GM12865 (cell line): ENCODE measurements at regions not wholly inside any gene's neighbourhood (a gene's known extent, or its start where the extent isn't known, plus 50 kb on each side); places are given as distances from the start of the nearest gene placed in this dataset.

Experiments used
- DNase-seq: peaks from one replicate; pipeline ENCODE4 v3.0.0; 2010; ENCODE audit warnings: low read depth
- H3K4me3 ChIP-seq: 2 replicates; pipeline ENCODE4 v1.5.1; 2011; ENCODE audit warnings: mild to moderate bottlenecking, low read depth, low read length, control low read depth
- TF ChIP-seq, protein P1 (sequence below): IDR thresholded peaks from 2 replicates; pipeline ENCODE4 v1.5.1; 2011; ENCODE audit warnings: low read length, control low read depth, low read depth, inconsistent platforms; ENCODE audit not compliant: insufficient read depth; ENCODE audit errors: missing control alignments

DNA sequence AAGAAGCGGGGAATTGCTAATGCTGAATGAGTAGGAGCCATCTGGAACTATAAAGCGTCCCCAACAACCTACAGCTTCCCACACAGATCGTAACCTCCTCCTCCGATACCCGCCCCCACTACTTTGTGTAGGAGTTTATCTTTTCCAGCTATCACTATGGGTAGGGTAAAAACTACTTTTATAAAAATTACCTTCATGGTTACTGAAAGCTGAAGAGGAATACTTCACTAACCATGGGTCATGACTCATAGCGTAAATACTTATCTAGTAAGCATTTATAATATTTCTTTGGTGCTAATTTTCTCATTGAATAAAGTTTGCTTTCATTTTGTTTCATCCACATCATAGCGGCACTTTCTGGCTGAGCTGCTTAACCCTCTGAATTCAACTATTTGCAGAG lies 79.4 kb upstream of the TNIP3 start:
- TF ChIP-seq, protein P1, sequence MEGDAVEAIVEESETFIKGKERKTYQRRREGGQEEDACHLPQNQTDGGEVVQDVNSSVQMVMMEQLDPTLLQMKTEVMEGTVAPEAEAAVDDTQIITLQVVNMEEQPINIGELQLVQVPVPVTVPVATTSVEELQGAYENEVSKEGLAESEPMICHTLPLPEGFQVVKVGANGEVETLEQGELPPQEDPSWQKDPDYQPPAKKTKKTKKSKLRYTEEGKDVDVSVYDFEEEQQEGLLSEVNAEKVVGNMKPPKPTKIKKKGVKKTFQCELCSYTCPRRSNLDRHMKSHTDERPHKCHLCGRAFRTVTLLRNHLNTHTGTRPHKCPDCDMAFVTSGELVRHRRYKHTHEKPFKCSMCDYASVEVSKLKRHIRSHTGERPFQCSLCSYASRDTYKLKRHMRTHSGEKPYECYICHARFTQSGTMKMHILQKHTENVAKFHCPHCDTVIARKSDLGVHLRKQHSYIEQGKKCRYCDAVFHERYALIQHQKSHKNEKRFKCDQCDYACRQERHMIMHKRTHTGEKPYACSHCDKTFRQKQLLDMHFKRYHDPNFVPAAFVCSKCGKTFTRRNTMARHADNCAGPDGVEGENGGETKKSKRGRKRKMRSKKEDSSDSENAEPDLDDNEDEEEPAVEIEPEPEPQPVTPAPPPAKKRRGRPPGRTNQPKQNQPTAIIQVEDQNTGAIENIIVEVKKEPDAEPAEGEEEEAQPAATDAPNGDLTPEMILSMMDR: no peak
- no peak for DNase-seq
- H3K4me3 ChIP-seq: no peak overlapping the region

DNA sequence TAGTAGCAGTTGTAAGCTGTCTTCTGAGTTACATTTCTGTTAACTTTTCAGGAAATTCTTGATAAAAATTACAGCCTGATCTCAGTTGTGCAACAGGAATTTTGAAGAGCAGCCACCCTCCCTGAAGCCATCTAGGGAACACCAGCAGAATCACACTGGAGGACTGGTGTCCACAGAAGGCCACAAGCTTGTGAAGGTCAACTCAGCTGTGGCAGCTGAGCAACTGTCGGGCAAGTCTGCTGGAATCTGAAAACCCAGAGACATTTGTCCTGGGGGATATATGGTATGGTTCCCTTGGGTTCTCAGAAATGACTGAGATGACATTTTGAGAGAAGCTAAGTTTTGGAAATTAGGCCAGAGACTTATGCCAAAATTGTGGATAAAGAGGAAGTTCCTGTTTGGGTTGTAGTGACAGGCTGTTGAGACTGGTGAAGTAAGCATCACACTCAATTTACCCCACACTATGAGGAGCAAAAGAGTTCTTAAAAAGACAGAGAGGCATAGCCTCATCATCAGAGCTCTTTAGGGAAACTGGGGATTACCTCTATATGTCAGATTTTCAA lies 78.1 kb upstream of the TNIP3 start:
- TF ChIP-seq, protein P1: no peak
- no peak overlapping the region for H3K4me3 ChIP-seq
- no peak for DNase-seq

DNA sequence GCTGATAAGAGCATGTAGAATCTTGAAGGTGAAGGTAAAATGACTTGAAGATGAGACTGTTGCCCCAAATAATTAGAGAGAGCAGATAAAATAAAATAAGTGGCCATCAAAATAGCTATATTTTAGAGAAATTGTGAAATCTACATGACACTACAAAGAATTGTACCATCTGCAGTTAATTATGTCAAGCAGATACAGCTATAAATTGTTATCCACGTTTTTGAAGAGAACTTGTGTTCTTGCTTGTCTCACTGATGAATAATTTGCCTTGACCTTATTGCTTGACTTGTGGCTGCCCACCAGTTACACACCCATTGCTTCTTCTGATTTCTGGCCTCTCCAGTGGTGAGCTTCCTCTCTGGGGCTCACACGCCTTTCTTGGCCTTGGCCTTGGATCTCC lies 75.8 kb upstream of the TNIP3 start:
- H3K4me3 ChIP-seq: no peak overlapping the region
- DNase-seq: no peak
- TF ChIP-seq, protein P1: no peak

DNA sequence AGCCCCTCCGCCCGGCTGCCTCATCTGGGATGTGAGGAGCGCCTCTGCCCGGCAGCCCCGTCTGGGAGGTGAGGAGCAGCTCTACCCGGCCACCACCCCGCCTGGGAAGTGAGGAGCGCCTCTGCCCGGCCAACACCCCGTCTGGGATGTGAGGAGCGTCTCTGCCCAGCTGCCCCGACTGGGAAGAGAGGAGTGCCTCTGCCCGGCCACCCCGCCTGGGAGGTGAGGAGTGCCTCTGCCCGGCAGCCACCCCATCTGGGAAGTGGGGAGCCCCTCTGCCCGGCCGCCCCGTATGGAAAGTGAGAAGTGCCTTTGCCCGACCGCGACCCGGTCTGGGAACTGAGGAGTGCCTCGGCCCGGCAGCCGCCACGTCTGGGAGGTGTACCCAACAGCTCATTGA lies 74.3 kb upstream of the TNIP3 start:
- H3K4me3 ChIP-seq: no peak overlapping the region
- no peak for DNase-seq
- TF ChIP-seq, protein P1: no peak

DNA sequence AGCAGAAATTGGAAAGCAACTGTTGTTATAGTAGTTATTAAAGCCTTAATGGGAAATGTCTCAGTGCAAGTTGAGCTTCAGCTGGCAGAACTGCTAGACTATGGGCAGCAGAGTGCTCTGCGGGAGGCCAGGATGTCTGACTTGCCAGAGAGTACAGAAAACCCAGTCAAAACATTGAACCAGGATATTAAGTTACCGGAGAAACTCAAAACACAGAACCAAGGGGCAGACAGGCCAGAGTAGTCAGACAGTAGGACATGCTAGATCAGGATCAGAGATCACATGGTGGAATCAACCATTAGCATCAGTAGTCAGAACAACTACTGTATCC lies 72.9 kb upstream of the TNIP3 start:
- no peak for DNase-seq
- H3K4me3 ChIP-seq: no peak overlapping the region
- TF ChIP-seq, protein P1: no peak

DNA sequence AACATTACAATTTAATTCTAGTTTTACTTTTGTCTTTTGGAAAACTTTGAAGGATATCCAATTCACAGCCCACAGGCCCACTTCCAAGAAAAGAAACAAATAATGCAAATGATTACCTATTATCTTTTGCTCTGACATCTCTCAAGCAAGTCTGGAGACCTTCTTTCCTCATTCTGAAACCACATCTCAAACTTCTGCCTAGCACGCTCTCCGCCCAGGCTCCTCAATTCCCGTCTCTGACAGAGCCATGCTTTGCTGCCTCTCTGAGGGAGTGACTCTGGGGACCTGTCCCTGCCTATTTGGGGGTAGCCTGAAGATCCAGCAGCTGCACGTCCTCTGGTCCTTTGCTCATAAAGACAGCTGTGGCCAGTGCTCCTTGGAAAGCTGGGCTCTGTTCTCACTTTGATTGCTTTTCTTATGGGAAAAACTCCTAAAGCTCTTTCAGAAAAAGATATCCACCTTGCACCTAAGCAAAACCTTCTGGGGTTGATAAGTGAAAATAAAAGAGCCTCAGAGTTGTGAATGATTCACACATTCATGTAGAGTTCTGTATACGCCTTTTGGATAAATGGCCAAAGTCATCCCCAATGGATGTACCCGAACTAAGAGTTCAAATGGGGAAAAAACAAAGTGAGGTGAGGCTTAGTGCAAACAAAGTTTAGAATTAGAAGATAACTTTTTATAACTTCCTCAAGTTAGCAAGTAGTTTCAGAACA lies 72.4 kb upstream of the TNIP3 start:
- H3K4me3 ChIP-seq: no peak overlapping the region
- TF ChIP-seq, protein P1: no peak
- no peak for DNase-seq

DNA sequence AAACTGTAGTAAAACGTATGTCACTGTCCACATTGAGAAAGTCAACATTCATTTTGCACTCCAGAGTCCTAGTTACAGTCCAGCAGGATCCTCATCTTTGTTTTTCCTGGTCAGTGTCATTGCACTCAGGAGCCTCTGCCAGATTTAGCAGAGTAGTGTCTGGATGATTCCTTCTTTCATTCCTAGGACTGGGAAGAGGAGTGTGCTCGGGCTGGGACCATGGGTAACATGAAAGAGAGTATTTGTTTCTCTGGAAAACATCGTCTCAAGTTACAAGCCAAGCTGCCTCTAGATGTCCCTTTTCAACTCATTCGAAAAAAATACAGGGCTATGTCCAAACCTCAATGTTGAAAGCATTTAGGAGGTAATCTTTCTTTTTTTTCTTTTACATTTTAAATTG lies 69.9 kb upstream of the TNIP3 start:
- DNase-seq: no peak
- no peak overlapping the region for H3K4me3 ChIP-seq
- TF ChIP-seq, protein P1: no peak
